A549 (cell line): ENCODE measurements at regions not wholly inside any gene's neighbourhood (a gene's known extent, or its start where the extent isn't known, plus 50 kb on each side); places are given as distances from the start of the nearest gene placed in this dataset.
A peak's percentile ranks its signal among the peaks of the same experiment; 100 is the strongest.

Experiments used
- ATAC-seq, 2 experiments: fragments of 200-7000 bp in 1 of 2; fragments of >200 bp in 1 of 2; cut with Nextera tagmentation in 1 of 2; cut with Tn5 transposase in 1 of 2; 3 replicates each; pipeline versions ENCODE4 v1.8.0 to v1.9.1; 2018 to 2020; ENCODE audit warnings: mild to moderate bottlenecking in 1 of 2, moderate library complexity in 1 of 2
- CTCF ChIA-PET: fragments of 300-600 bp; sonication (Branson Sonifier 250); formaldehyde crosslinking; extraction: SDS; loops from one replicate; lab custom pipeline; 2021; ENCODE audit warnings: antibody characterized with exemption, inconsistent platforms; lab: Yijun Ruan, JAX
- POLR2A ChIA-PET: fragments of 350-600 bp; formaldehyde crosslinking; extraction: SDS; loops from one replicate; lab custom pipeline; 2021; ENCODE audit warnings: antibody characterized with exemption, inconsistent platforms; lab: Yijun Ruan, JAX
- DNase-seq, 2 experiments: peaks; one replicate each; pipeline versions ENCODE4 v3.0.0 to v3.0.0-alpha.2; 2011 to 2016; ENCODE audit warnings: low read depth in 1 of 2, low spot score in 1 of 2
- FAIRE-seq: peaks from 2 replicates; lab custom pipeline; 2011; peaks lifted over from hg19 to GRCh38; lab: Jason Lieb, UNC
- H3K27ac ChIP-seq, 2 experiments: fragments of >200 bp; sonication (Bioruptor Twin); formaldehyde crosslinking; 3 replicates each; pipeline ENCODE4 v1.5.1; 2016 to 2017
- H3K4me1 ChIP-seq: fragments of >200 bp; sonication (Bioruptor Twin); formaldehyde crosslinking; 3 replicates; pipeline ENCODE4 v1.6.1; 2016
- H3K4me2 ChIP-seq: fragments of >200 bp; sonication (Bioruptor Twin); formaldehyde crosslinking; 3 replicates; pipeline ENCODE4 v1.6.1; 2016
- H3K4me3 ChIP-seq: fragments of >200 bp; sonication (Bioruptor Twin); formaldehyde crosslinking; 3 replicates; pipeline ENCODE4 v1.5.1; 2016
- H3K9me3 ChIP-seq: fragments of >200 bp; sonication (Bioruptor Twin); formaldehyde crosslinking; 3 replicates; pipeline ENCODE4 v1.6.1; 2016
- BCL3 ChIP-seq: fragments of >200 bp; sonication (Bioruptor Twin); formaldehyde crosslinking; IDR thresholded peaks from 3 replicates; pipeline ENCODE4 v1.6.1; 2016
- BHLHE40 ChIP-seq: IDR thresholded peaks from 2 replicates; pipeline ENCODE4 v1.6.1; 2012; ENCODE audit warnings: low read depth, low read length, inconsistent platforms
- CHD2 ChIP-seq: fragments of 150-350 bp; IDR thresholded peaks from 2 replicates; pipeline ENCODE4 v1.6.1; 2014; ENCODE audit warnings: low read length; ENCODE audit not compliant: partially characterized antibody
- E2F6 ChIP-seq: IDR thresholded peaks from 2 replicates; pipeline ENCODE4 v1.6.1; 2012; ENCODE audit warnings: low read depth, borderline replicate concordance
- EHMT2 ChIP-seq: fragments of 200-600 bp; sonication (generic); IDR thresholded peaks from 2 replicates; pipeline ENCODE4 v1.6.1; 2016; ENCODE audit warnings: antibody characterized with exemption, low read depth, mild to moderate bottlenecking, moderate library complexity
- ESRRA ChIP-seq: fragments of 150-350 bp; IDR thresholded peaks from 2 replicates; pipeline ENCODE4 v1.6.1; 2014; ENCODE audit warnings: mild to moderate bottlenecking, low read length, borderline replicate concordance
- FOSB ChIP-seq: fragments of 250-450 bp; sonication (Bioruptor Pico); IDR thresholded peaks from 2 replicates; pipeline ENCODE4 v1.5.0; 2020; ENCODE audit warnings: mild to moderate bottlenecking, moderate library complexity
- FOSL2 ChIP-seq, 2 experiments: fragments of 450-650 bp in 1 of 2; fragments of >200 bp in 1 of 2; sonication (Bioruptor Twin) in 1 of 2; formaldehyde crosslinking; IDR thresholded peaks; 2 replicates each; pipeline versions ENCODE4 v1.5.0 to v1.6.1; 2016 to 2020; ENCODE audit warnings: mild to moderate bottlenecking in 1 of 2, moderate library complexity in 1 of 2
- FOXS1 ChIP-seq: fragments of 250-450 bp; sonication (Bioruptor Pico); IDR thresholded peaks from 2 replicates; pipeline ENCODE4 v1.5.0; 2020; ENCODE audit warnings: mild to moderate bottlenecking, moderate library complexity
- HEYL ChIP-seq: fragments of 250-450 bp; sonication (Bioruptor Pico); IDR thresholded peaks from 2 replicates; pipeline ENCODE4 v1.8.0; 2021; ENCODE audit warnings: mild to moderate bottlenecking, moderate library complexity
- HOXB5 ChIP-seq: fragments of 250-450 bp; sonication (Bioruptor Pico); IDR thresholded peaks from 2 replicates; pipeline ENCODE4 v1.5.0; 2020; ENCODE audit warnings: mild to moderate bottlenecking, moderate library complexity
- JUN ChIP-seq, 2 experiments: fragments of >200 bp; sonication (Bioruptor Twin); formaldehyde crosslinking; IDR thresholded peaks; 2 replicates in 1 of 2; 3 replicates in 1 of 2; pipeline ENCODE4 v1.6.1; 2016 to 2017
- NFE2L2 ChIP-seq: fragments of 150-350 bp; conservative IDR thresholded peaks from 2 replicates; pipeline ENCODE4 v1.6.1; 2014; ENCODE audit warnings: low read length
- POLR2A ChIP-seq: IDR thresholded peaks from 2 replicates; pipeline ENCODE4 v1.6.1; 2012; ENCODE audit warnings: mild to moderate bottlenecking, low read length
- SMC3 ChIP-seq: fragments of >200 bp; sonication (Bioruptor Twin); formaldehyde crosslinking; IDR thresholded peaks from 3 replicates; pipeline ENCODE4 v1.6.1; 2018; ENCODE audit warnings: inconsistent platforms
- ZSCAN20 ChIP-seq: fragments of 250-450 bp; sonication (Bioruptor Pico); IDR thresholded peaks from 2 replicates; pipeline ENCODE4 v1.8.0; 2022; ENCODE audit warnings: mild to moderate bottlenecking, moderate library complexity
- WGBS: methylation state at CpG from one replicate; pipeline ENCODE4 v1.1.6; 2017; ENCODE audit errors: missing lambda C conversion rate; 5-methylcytosine and 5-hydroxymethylcytosine counted together
- TF ChIP-seq, protein P1 (sequence below): fragments of >200 bp; sonication (Bioruptor Twin); formaldehyde crosslinking; IDR thresholded peaks from 3 replicates; pipeline ENCODE4 v1.5.1; 2016
- TF ChIP-seq, protein P2 (sequence below): fragments of 250-450 bp; sonication (Bioruptor Pico); IDR thresholded peaks from 2 replicates; pipeline ENCODE4 v1.5.0; 2020; ENCODE audit warnings: low read depth, mild to moderate bottlenecking, moderate library complexity

DNA sequence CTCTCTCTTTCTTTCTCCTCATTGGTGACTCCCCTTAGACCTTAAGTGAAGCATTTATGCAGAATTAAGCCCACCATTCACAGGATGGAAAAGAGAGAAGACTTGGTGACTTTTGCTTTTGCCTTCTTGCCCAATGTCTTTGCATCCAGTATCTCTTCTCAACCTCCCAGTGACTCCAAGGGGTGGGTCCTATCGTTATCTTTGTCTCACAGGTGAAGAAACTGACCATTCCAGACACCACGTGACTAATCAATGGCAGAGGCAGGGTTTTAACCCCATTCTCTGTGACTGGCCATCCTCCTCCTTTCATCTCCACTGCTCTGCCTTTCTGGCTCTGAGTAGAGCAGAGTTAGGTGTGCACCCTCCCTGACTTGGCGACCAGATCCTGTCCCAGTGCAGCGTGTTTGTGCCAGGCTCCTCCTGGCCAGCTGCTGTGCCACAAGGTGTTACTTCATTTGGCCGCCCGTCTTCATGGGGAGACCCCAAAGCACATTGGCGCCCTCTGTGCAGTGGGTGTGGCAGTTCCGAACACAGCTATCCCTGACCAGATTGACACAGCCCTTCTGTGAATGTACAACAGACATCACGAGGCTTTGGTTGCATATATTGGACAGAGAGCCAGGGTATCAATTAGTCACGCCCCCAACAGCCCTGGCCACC is 501.3 kb downstream of the CD83 start (continued):
- TF ChIP-seq, protein P1, sequence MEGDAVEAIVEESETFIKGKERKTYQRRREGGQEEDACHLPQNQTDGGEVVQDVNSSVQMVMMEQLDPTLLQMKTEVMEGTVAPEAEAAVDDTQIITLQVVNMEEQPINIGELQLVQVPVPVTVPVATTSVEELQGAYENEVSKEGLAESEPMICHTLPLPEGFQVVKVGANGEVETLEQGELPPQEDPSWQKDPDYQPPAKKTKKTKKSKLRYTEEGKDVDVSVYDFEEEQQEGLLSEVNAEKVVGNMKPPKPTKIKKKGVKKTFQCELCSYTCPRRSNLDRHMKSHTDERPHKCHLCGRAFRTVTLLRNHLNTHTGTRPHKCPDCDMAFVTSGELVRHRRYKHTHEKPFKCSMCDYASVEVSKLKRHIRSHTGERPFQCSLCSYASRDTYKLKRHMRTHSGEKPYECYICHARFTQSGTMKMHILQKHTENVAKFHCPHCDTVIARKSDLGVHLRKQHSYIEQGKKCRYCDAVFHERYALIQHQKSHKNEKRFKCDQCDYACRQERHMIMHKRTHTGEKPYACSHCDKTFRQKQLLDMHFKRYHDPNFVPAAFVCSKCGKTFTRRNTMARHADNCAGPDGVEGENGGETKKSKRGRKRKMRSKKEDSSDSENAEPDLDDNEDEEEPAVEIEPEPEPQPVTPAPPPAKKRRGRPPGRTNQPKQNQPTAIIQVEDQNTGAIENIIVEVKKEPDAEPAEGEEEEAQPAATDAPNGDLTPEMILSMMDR: no peak
- TF ChIP-seq FOSB (CRISPR knock-in tag) (no peak), BHLHE40 (no peak), NFE2L2 (no peak), BCL3 (no peak)

DNA sequence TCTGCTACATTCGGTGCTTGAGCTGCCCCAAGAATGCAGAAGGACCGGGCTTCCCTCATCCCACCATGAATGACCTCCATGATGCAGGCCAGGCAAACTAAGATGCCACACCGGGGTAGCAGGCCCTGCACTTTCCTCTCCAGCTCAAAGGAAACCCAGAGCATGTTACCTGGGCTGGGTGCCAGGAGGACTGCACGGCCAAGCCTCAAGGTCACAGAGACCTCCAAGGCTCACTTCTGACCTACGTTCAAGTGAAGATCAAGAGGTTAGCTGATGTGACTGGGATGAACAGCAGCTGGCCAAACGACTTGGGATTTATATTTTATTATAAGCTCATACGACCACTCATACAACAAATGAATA is 501.8 kb downstream of the CD83 start:
- H3K4me2 ChIP-seq: no peak overlapping the region
- ChIA-PET CTCF (no interaction called here), POLR2A (no interaction called here)
- peaks cover 22% of the 10 kb centered on the region for H3K4me1 ChIP-seq
- no peaks in the 10 kb centered on the region; the same call in 2 of the 3 replicates for H3K9me3 ChIP-seq
- ATAC-seq (no peak), FAIRE-seq (no peak), DNase-seq (no peak)
- WGBS: 69% methylated on average over 5 of the region's 7 CpGs
- H3K27ac ChIP-seq: peak overlapping the region in 1 of 2 experiments; percentile 16; a peak in 1 of 6 replicates
- TF ChIP-seq ZSCAN20 (no peak), E2F6 (no peak), CHD2 (no peak), HEYL (CRISPR knock-in tag) (no peak), FOSL2 (IDR thresholded peaks at IDR 0.05) (no peak), FOSL2 (CRISPR knock-in tag; IDR thresholded peaks at IDR 0.05) (no peak), EHMT2 (no peak), JUN (IDR thresholded peaks at IDR 0.05) (no peak), POLR2A (no peak), SMC3 (no peak), ESRRA (no peak), FOXS1 (CRISPR knock-in tag) (no peak), HOXB5 (CRISPR knock-in tag) (no peak)
- TF ChIP-seq, protein P2, sequence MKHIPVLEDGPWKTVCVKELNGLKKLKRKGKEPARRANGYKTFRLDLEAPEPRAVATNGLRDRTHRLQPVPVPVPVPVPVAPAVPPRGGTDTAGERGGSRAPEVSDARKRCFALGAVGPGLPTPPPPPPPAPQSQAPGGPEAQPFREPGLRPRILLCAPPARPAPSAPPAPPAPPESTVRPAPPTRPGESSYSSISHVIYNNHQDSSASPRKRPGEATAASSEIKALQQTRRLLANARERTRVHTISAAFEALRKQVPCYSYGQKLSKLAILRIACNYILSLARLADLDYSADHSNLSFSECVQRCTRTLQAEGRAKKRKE (CRISPR knock-in tag): no peak
- H3K4me3 ChIP-seq: no peak overlapping the region

DNA sequence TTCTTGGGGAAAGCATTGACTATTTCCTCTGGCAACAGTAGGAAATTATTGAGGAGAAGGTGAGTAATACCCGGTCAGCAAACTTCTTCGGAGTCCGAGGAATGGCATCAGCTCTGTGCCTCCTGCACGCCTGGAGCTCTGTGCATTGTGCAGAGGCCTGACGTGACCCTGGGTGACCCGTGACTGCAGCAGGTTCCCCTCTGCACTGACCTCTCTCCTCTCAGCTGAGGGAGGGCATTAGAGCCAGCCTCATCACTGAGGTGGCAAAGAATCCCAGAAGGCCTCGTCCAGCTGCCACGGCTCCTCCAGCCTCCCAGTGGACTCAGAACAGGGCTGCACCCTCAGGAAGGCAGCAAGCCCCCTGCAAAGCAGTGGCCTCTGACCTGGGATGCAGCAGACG is 502.9 kb downstream of the CD83 start:
- CTCF ChIA-PET: no interaction called here
- Histone ChIP-seq H3K27ac (peak overlapping the region; percentile 80 to 89), H3K4me3 (no peak overlapping the region), H3K4me1 (peaks cover 22% of the 10 kb centered on the region), H3K4me2 (no peak overlapping the region), H3K9me3 (no peaks in the 10 kb centered on the region; the same call in 2 of the 3 replicates)
- 87% methylated on average over 7 of the region's 9 CpGs for WGBS
- no peak for TF ChIP-seq BCL3
- POLR2A ChIA-PET: no interaction called here
- no peak for ATAC-seq
- no peak for DNase-seq
- FAIRE-seq: no peak
